H9 (cell line): ENCODE measurements at regions not wholly inside any gene's neighbourhood (a gene's known extent, or its start where the extent isn't known, plus 50 kb on each side); places are given as distances from the start of the nearest gene placed in this dataset.

ENCODE experiments used
- DNase-seq: peaks from one replicate; pipeline ENCODE4 v3.0.0-alpha.2; 2017
- H2AFZ ChIP-seq: one replicate; pipeline ENCODE4 v1.6.1; 2013; ENCODE audit warnings: mild to moderate bottlenecking, low read length, control low read depth, moderate library complexity
- H2AK5ac ChIP-seq: 2 replicates; pipeline ENCODE4 v1.6.1; 2013; ENCODE audit warnings: low read length, control low read depth, mixed read lengths; ENCODE audit not compliant: insufficient read length
- H2BK120ac ChIP-seq: one replicate; pipeline ENCODE4 v1.6.1; 2013; ENCODE audit warnings: low read depth, mild to moderate bottlenecking, low read length, control low read depth, inconsistent platforms; ENCODE audit not compliant: poor library complexity, severe bottlenecking
- H2BK12ac ChIP-seq: 2 replicates; pipeline ENCODE4 v1.6.1; 2013; ENCODE audit warnings: low read length, control low read depth, mixed read lengths, low read depth; ENCODE audit not compliant: insufficient read length
- H2BK15ac ChIP-seq: 2 replicates; pipeline ENCODE4 v1.6.1; 2013; ENCODE audit warnings: low read depth, low read length, control low read depth
- H2BK20ac ChIP-seq: one replicate; pipeline ENCODE4 v1.6.1; 2013; ENCODE audit warnings: low read depth, mild to moderate bottlenecking, low read length, control low read depth, inconsistent platforms; ENCODE audit not compliant: poor library complexity, severe bottlenecking
- H2BK5ac ChIP-seq: 2 replicates; pipeline ENCODE4 v1.6.1; 2013; ENCODE audit warnings: low read length, control low read depth, mixed read lengths; ENCODE audit not compliant: insufficient read length
- H3K14ac ChIP-seq: 2 replicates; pipeline ENCODE4 v1.6.1; 2013; ENCODE audit warnings: low read length, control low read depth; ENCODE audit not compliant: insufficient read depth
- H3K18ac ChIP-seq: 2 replicates; pipeline ENCODE4 v1.6.1; 2013; ENCODE audit warnings: low read depth, mild to moderate bottlenecking, mixed read lengths, low read length, control low read depth; ENCODE audit not compliant: insufficient read length
- H3K23ac ChIP-seq: 2 replicates; pipeline ENCODE4 v1.6.1; 2013; ENCODE audit warnings: low read length, control low read depth, mixed read lengths, low read depth; ENCODE audit not compliant: insufficient read length
- H3K23me2 ChIP-seq: 2 replicates; pipeline ENCODE4 v1.6.1; 2013; ENCODE audit warnings: low read depth, mild to moderate bottlenecking, mixed read lengths, low read length, control low read depth; ENCODE audit not compliant: insufficient read length, poor library complexity, severe bottlenecking
- H3K27ac ChIP-seq: 2 replicates; pipeline ENCODE4 v1.5.1; 2013; ENCODE audit warnings: low read length, control low read depth, mixed read lengths, low read depth; ENCODE audit not compliant: insufficient read length
- H3K27me3 ChIP-seq: 2 replicates; pipeline ENCODE4 v1.6.1; 2013; ENCODE audit warnings: low read length, control low read depth, inconsistent platforms; ENCODE audit not compliant: insufficient read depth
- H3K4ac ChIP-seq: 2 replicates; pipeline ENCODE4 v1.6.1; 2013; ENCODE audit warnings: low read depth, mild to moderate bottlenecking, control low read depth, inconsistent platforms, low read length, moderate library complexity
- H3K4me1 ChIP-seq: 2 replicates; pipeline ENCODE4 v1.6.1; 2013; ENCODE audit warnings: low read length, control low read depth, inconsistent platforms; ENCODE audit not compliant: insufficient read depth
- H3K4me2 ChIP-seq: 2 replicates; pipeline ENCODE4 v1.6.1; 2013; ENCODE audit warnings: low read length, control low read depth, mixed read lengths; ENCODE audit not compliant: insufficient read length, insufficient read depth
- H3K56ac ChIP-seq: 2 replicates; pipeline ENCODE4 v1.6.1; 2013; ENCODE audit warnings: low read depth, mild to moderate bottlenecking, mixed read lengths, low read length, control low read depth; ENCODE audit not compliant: insufficient read length
- H3K79me1 ChIP-seq: 2 replicates; pipeline ENCODE4 v1.6.1; 2013; ENCODE audit warnings: low read depth, mild to moderate bottlenecking, moderate library complexity, low read length, control low read depth, inconsistent platforms; ENCODE audit not compliant: insufficient read depth, poor library complexity, severe bottlenecking
- H3K79me2 ChIP-seq: 2 replicates; pipeline ENCODE4 v1.6.1; 2013; ENCODE audit warnings: low read length, control low read depth, inconsistent platforms; ENCODE audit not compliant: insufficient read depth
- H3K9ac ChIP-seq: 2 replicates; pipeline ENCODE4 v1.6.1; 2013; ENCODE audit warnings: low read length, control low read depth, mixed read lengths; ENCODE audit not compliant: insufficient read length; ENCODE audit errors: extremely low read depth
- H3K9me3 ChIP-seq: one replicate; pipeline ENCODE4 v1.6.1; 2013; ENCODE audit warnings: low read depth, low read length, inconsistent platforms; ENCODE audit not compliant: control insufficient read depth
- H3T11ph ChIP-seq: one replicate; pipeline ENCODE4 v1.6.1; 2013; ENCODE audit warnings: mild to moderate bottlenecking, low read length, control low read depth, inconsistent platforms
- H4K20me1 ChIP-seq: one replicate; pipeline ENCODE4 v1.6.1; 2013; ENCODE audit not compliant: control insufficient read depth, insufficient read length, insufficient read depth
- H4K5ac ChIP-seq: 2 replicates; pipeline ENCODE4 v1.6.1; 2013; ENCODE audit warnings: low read depth, mild to moderate bottlenecking, mixed read lengths, low read length, control low read depth; ENCODE audit not compliant: insufficient read length
- H4K8ac ChIP-seq: replicated peaks from 2 replicates; pipeline ENCODE4 v1.6.1; 2013; ENCODE audit warnings: low read length, control low read depth, mixed read lengths, low read depth; ENCODE audit not compliant: insufficient read length
- H4K91ac ChIP-seq: 2 replicates; pipeline ENCODE4 v1.6.1; 2013; ENCODE audit warnings: low read depth, mild to moderate bottlenecking, moderate library complexity, mixed read lengths, low read length, control low read depth; ENCODE audit not compliant: insufficient read length
- H3K27ac Mint-ChIP-seq, 3 experiments: 2 replicates in 2 of 3; 3 replicates in 1 of 3; pipeline ENCODE4 v1.8.0; 2020 to 2021; ENCODE audit warnings: mixed read lengths in 3 of 3, mild to moderate bottlenecking in 1 of 3, moderate library complexity in 1 of 3
- H3K27me3 Mint-ChIP-seq: 2 replicates; pipeline ENCODE4 v1.8.0; 2021; ENCODE audit warnings: low read depth, mild to moderate bottlenecking, moderate library complexity, mixed read lengths
- H3K36me3 Mint-ChIP-seq, 3 experiments: 2 replicates in 2 of 3; 3 replicates in 1 of 3; pipeline ENCODE4 v1.8.0; 2020 to 2021; ENCODE audit warnings: low read depth in 3 of 3, mixed read lengths in 3 of 3; ENCODE audit not compliant: insufficient read depth in 1 of 3
- H3K4me1 Mint-ChIP-seq, 2 experiments: 2 replicates each; pipeline ENCODE4 v1.8.0; 2020; ENCODE audit warnings: mixed read lengths in 2 of 2
- H3K4me3 Mint-ChIP-seq, 2 experiments: 2 replicates in 1 of 2; 3 replicates in 1 of 2; pipeline ENCODE4 v1.8.0; 2020 to 2021; ENCODE audit warnings: mild to moderate bottlenecking in 2 of 2, mixed read lengths in 2 of 2, moderate library complexity in 1 of 2
- H3K9me3 Mint-ChIP-seq, 2 experiments: 2 replicates in 1 of 2; 3 replicates in 1 of 2; pipeline ENCODE4 v1.8.0; 2020; ENCODE audit warnings: mild to moderate bottlenecking in 2 of 2, mixed read lengths in 2 of 2, moderate library complexity in 1 of 2
- whole genome bisulfite sequencing: extraction: QIAGEN DNeasy Blood & Tissue Kit; methylation state at CpG from one replicate; pipeline ENCODE4 v1.1.7; 2013; ENCODE audit warnings: missing lambda C conversion rate, low lambda C conversion rate, mixed read lengths; ENCODE audit not compliant: insufficient read length; ENCODE audit errors: extremely low coverage; 5-methylcytosine and 5-hydroxymethylcytosine counted together
- TF ChIP-seq, protein P1 (sequence below): fragments of 200-600 bp; sonication (generic); conservative IDR thresholded peaks from 3 replicates; pipeline ENCODE4 v1.8.0; 2021; ENCODE audit warnings: antibody characterized with exemption, mild to moderate bottlenecking

DNA sequence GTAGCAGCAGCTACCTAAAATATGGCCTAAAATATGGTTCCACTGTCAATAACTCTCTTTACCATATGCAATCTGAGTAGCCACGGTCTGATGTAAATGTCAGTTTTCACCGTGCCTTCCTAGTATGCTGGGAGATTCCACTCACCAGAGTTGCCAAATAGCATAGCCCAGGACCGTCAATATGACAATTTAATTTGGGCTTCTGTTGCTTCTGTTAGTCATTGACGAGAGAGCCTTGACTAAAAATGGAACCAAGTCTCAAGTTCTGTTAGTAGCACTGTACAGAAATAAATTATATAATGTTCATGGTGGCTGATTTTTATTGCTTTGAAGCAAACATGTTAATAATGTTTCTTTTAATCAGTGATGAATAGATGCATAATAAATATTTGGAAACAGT lies 348.4 kb downstream of the BCAT1 start:
- H2BK5ac ChIP-seq: no peak overlapping the region
- no peak overlapping the region for H2BK120ac ChIP-seq
- no peak overlapping the region for H2BK12ac ChIP-seq
- no peak overlapping the region for H2AFZ ChIP-seq
- H3K4me1 ChIP-seq: no peaks in the 10 kb centered on the region
- Mint-ChIP-seq H3K27ac (no peak overlapping the region), H3K27me3 (no peaks in the 10 kb centered on the region), H3K9me3 (no peaks in the 10 kb centered on the region; a peak in 1 of 5 replicates), H3K4me3 (no peak overlapping the region), H3K4me1 (peaks cover 7 to 8% of the 10 kb centered on the region in 2 experiments), H3K36me3 (no peaks in the 10 kb centered on the region)
- no peak overlapping the region for H3K23ac ChIP-seq
- H2BK20ac ChIP-seq: no peak overlapping the region
- H3K79me2 ChIP-seq: no peaks in the 10 kb centered on the region
- no peak overlapping the region for H4K91ac ChIP-seq
- H3K4me2 ChIP-seq: no peak overlapping the region
- H3K27ac ChIP-seq: no peak overlapping the region
- no peaks in the 10 kb centered on the region for H3K23me2 ChIP-seq
- H3T11ph ChIP-seq: no peak overlapping the region
- WGBS: no CpG with 5 or more reads among the region's 4 CpGs
- no peak overlapping the region for H2BK15ac ChIP-seq
- no peak overlapping the region for H3K4ac ChIP-seq
- H4K20me1 ChIP-seq: no peaks in the 10 kb centered on the region
- TF ChIP-seq, protein P1, sequence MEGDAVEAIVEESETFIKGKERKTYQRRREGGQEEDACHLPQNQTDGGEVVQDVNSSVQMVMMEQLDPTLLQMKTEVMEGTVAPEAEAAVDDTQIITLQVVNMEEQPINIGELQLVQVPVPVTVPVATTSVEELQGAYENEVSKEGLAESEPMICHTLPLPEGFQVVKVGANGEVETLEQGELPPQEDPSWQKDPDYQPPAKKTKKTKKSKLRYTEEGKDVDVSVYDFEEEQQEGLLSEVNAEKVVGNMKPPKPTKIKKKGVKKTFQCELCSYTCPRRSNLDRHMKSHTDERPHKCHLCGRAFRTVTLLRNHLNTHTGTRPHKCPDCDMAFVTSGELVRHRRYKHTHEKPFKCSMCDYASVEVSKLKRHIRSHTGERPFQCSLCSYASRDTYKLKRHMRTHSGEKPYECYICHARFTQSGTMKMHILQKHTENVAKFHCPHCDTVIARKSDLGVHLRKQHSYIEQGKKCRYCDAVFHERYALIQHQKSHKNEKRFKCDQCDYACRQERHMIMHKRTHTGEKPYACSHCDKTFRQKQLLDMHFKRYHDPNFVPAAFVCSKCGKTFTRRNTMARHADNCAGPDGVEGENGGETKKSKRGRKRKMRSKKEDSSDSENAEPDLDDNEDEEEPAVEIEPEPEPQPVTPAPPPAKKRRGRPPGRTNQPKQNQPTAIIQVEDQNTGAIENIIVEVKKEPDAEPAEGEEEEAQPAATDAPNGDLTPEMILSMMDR: no peak
- no peak for DNase-seq
- no peak overlapping the region for H4K5ac ChIP-seq
- no peak overlapping the region for H3K14ac ChIP-seq
- H3K27me3 ChIP-seq: no peaks in the 10 kb centered on the region
- no peaks in the 10 kb centered on the region for H3K9me3 ChIP-seq
- H3K56ac ChIP-seq: no peak overlapping the region
- H3K79me1 ChIP-seq: no peaks in the 10 kb centered on the region
- H4K8ac ChIP-seq: no peak overlapping the region
- H3K9ac ChIP-seq: no peak overlapping the region
- no peak overlapping the region for H3K18ac ChIP-seq
- H2AK5ac ChIP-seq: no peak overlapping the region
